B cell (primary cell): ENCODE measurements at regions not wholly inside any gene's neighbourhood (a gene's known extent, or its start where the extent isn't known, plus 50 kb on each side); places are given as distances from the start of the nearest gene placed in this dataset.

Experiments used
- ATAC-seq: fragments of 200-7000 bp; cut with Tn5 transposase; one replicate; pipeline ENCODE4 v1.10.0; 2021; ENCODE audit warnings: low read depth, mild to moderate bottlenecking, moderate number of reproducible peaks, moderate library complexity
- CTCF ChIA-PET: fragments of 350-600 bp; sonication (Branson Sonifier 250); formaldehyde crosslinking; loops from one replicate; lab custom pipeline; 2021; ENCODE audit warnings: antibody characterized with exemption, inconsistent platforms; lab: Charles Lee
- POLR2A ChIA-PET: fragments of 350-600 bp; sonication (Branson Sonifier 250); formaldehyde crosslinking; loops from one replicate; lab custom pipeline; 2021; ENCODE audit warnings: antibody characterized with exemption; lab: Charles Lee
- DNase-seq: peaks from one replicate; pipeline ENCODE4 v3.0.0; 2013
- H2AFZ ChIP-seq: 2 replicates; pipeline ENCODE4 v1.6.1; 2012; ENCODE audit warnings: mild to moderate bottlenecking, low read depth, low read length; ENCODE audit not compliant: insufficient read depth, poor library complexity, severe bottlenecking
- H3K27ac ChIP-seq, 2 donors: 1 replicate in 1 of 2; 2 replicates in 1 of 2; pipeline ENCODE4 v1.5.1; 2012 to 2013; ENCODE audit warnings: low read length in 2 of 2, mild to moderate bottlenecking in 2 of 2, moderate library complexity in 1 of 2
- H3K27me3 ChIP-seq, 4 experiments: fragments of 200-600 bp in 1 of 4; sonication (generic) in 1 of 4; replicated peaks in 1 of 4; 1 replicate in 2 of 4; 2 replicates in 2 of 4; pipeline versions ENCODE4 v1.6.1 to v1.7.0; 2013 to 2016; ENCODE audit warnings: low read length in 3 of 4, mild to moderate bottlenecking in 2 of 4, mixed read lengths in 1 of 4, moderate library complexity in 1 of 4; ENCODE audit not compliant: insufficient read depth in 4 of 4, control insufficient read depth in 3 of 4; ENCODE audit errors: control extremely low read depth in 1 of 4
- H3K36me3 ChIP-seq, 2 experiments: replicated peaks in 1 of 2; 1 replicate in 1 of 2; 2 replicates in 1 of 2; pipeline versions ENCODE4 v1.6.1 to v1.7.1; 2013; ENCODE audit warnings: low read length in 1 of 2; ENCODE audit not compliant: insufficient read depth in 2 of 2, control insufficient read depth in 1 of 2; ENCODE audit errors: control extremely low read depth in 1 of 2, extremely low read depth in 1 of 2
- H3K4me1 ChIP-seq, 2 donors: fragments of 200-600 bp in 1 of 2; sonication (generic) in 1 of 2; 1 replicate in 1 of 2; 2 replicates in 1 of 2; pipeline versions ENCODE4 v1.5.1 to v1.6.1; 2013 to 2017; ENCODE audit warnings: low read length in 2 of 2; ENCODE audit not compliant: control insufficient read depth in 2 of 2, insufficient read depth in 2 of 2
- H3K4me2 ChIP-seq: replicated peaks from 2 replicates; pipeline ENCODE3; 2012; ENCODE audit warnings: mild to moderate bottlenecking, low read depth, low read length; ENCODE audit not compliant: poor library complexity, severe bottlenecking
- H3K4me3 ChIP-seq, 5 experiments: fragments of 200-600 bp in 1 of 5; sonication (generic) in 1 of 5; 1 replicate in 3 of 5; 2 replicates in 2 of 5; pipeline versions ENCODE4 v1.5.1 to v1.7.0; 2011 to 2016; ENCODE audit warnings: low read length in 4 of 5, mild to moderate bottlenecking in 4 of 5, low read depth in 2 of 5, control low read depth in 1 of 5, moderate library complexity in 1 of 5; ENCODE audit not compliant: insufficient read depth in 1 of 5; ENCODE audit errors: control extremely low read depth in 1 of 5, extremely low read depth in 1 of 5
- H3K79me2 ChIP-seq: fragments of 200-600 bp; sonication (generic); one replicate; pipeline ENCODE4 v1.6.0; 2016; ENCODE audit warnings: low read length; ENCODE audit not compliant: control insufficient read depth, insufficient read depth
- H3K9ac ChIP-seq: fragments of 200-600 bp; sonication (generic); 2 replicates; pipeline ENCODE4 v1.6.1; 2017; ENCODE audit warnings: mild to moderate bottlenecking, low read length, moderate library complexity
- H3K9me3 ChIP-seq, 3 donors: one replicate each; pipeline versions ENCODE4 v1.6.1 to v1.7.1; 2013; ENCODE audit warnings: low read length in 2 of 3; ENCODE audit not compliant: control insufficient read depth in 2 of 3, insufficient read depth in 1 of 3; ENCODE audit errors: control extremely low read depth in 1 of 3
- H4K20me1 ChIP-seq: 2 replicates; pipeline ENCODE4 v1.6.0; 2012; ENCODE audit warnings: mild to moderate bottlenecking, low read length; ENCODE audit not compliant: insufficient read depth, control insufficient read depth, poor library complexity, severe bottlenecking
- H3K27ac Mint-ChIP-seq: one replicate; pipeline ENCODE4 v1.8.0; 2021; ENCODE audit warnings: mixed read lengths
- H3K27me3 Mint-ChIP-seq: one replicate; pipeline ENCODE4 v1.8.0; 2021; ENCODE audit warnings: mixed read lengths
- H3K4me1 Mint-ChIP-seq: one replicate; pipeline ENCODE4 v1.8.0; 2021; ENCODE audit warnings: mixed read lengths
- H3K4me3 Mint-ChIP-seq: one replicate; pipeline ENCODE4 v1.8.0; 2021; ENCODE audit warnings: mixed read lengths
- H3K9me3 Mint-ChIP-seq: one replicate; pipeline ENCODE4 v1.8.0; 2022; ENCODE audit warnings: mixed read lengths; ENCODE audit not compliant: insufficient read depth
- EZH2 ChIP-seq: IDR thresholded peaks from 2 replicates; pipeline ENCODE4 v1.6.1; 2012; ENCODE audit warnings: borderline replicate concordance, low read depth, mild to moderate bottlenecking, moderate library complexity, low read length; ENCODE audit not compliant: insufficient read depth, poor library complexity, severe bottlenecking
- WGBS: methylation state at CpG from one replicate; pipeline ENCODE4 v1.1.5; 2013; ENCODE audit warnings: missing lambda C conversion rate; ENCODE audit not compliant: insufficient coverage; 5-methylcytosine and 5-hydroxymethylcytosine counted together
- intact Hi-C: fragments of 100-400 bp; cut with micrococcal nuclease; formaldehyde crosslinking; loops from one replicate; pipeline ENCODE4 v1.10.0; 2022
- TF ChIP-seq, protein P1 (sequence below): fragments of 200-600 bp; IDR thresholded peaks from one replicate; pipeline ENCODE4 v1.8.0; 2022; ENCODE audit warnings: antibody characterized with exemption, mild to moderate bottlenecking

DNA sequence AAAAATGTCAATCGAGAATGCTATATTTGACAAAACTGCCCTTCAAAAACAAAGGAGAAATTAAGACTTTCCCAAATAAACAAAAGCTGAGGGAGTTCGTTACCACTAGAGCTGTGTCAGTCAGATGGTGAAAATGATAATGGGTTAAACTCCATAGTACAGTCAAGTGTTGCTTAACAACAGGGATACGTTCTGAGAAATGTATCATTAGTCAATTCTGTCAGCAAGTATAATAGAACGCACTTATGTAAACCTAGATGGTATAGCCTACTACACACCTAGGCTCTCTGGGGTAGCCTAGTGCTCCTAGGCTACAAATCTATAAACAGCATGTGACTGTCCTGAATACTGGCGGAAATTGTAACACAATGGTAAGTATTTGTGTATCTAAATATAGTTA, 138.7 kb downstream of the DRD1 start:
- no peak for ATAC-seq
- POLR2A ChIA-PET: no interaction called here
- H3K36me3 ChIP-seq: no peaks in the 10 kb centered on the region

DNA sequence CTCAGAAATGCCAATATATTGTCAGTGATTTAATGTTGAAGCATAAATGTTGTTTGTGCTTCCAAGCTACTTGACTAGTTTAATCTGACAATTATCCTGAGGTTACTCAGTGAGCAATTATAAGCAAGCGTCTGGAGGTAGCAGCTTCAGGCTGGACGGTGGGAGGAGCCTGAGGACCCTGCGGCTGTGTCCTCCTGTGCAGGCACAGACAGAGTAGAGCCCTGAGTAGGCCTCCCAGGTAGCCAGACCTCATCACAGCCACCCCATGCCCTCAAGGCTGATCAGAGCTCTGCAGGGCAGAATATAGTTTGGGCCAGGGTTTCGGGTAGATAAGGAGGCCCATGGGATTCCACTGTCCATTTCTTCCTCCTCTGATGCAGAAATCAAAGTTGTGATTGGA, 153.6 kb downstream of the DRD1 start:
- H3K4me1 Mint-ChIP-seq: no peaks in the 10 kb centered on the region
- ATAC-seq (no peak), DNase-seq (no peak)
- Histone ChIP-seq H2AFZ (no peak overlapping the region), H3K27ac (no peak overlapping the region), H3K4me2 (no peak overlapping the region), H3K36me3 (no peaks in the 10 kb centered on the region), H4K20me1 (no peaks in the 10 kb centered on the region), H3K9ac (no peak overlapping the region), H3K9me3 (peaks cover 0 to 2% (median 0%) of the 10 kb centered on the region in 3 donors), H3K4me1 (no peaks in the 10 kb centered on the region), H3K4me3 (no peak overlapping the region), H3K27me3 (no peaks in the 10 kb centered on the region), H3K79me2 (no peaks in the 10 kb centered on the region)
- H3K27ac Mint-ChIP-seq: no peak overlapping the region
- 79% methylated on average over 4 of the region's 4 CpGs for WGBS
- intact Hi-C loops: no loop called here
- ChIA-PET POLR2A (no interaction called here), CTCF (no interaction called here)
- TF ChIP-seq, protein P1, sequence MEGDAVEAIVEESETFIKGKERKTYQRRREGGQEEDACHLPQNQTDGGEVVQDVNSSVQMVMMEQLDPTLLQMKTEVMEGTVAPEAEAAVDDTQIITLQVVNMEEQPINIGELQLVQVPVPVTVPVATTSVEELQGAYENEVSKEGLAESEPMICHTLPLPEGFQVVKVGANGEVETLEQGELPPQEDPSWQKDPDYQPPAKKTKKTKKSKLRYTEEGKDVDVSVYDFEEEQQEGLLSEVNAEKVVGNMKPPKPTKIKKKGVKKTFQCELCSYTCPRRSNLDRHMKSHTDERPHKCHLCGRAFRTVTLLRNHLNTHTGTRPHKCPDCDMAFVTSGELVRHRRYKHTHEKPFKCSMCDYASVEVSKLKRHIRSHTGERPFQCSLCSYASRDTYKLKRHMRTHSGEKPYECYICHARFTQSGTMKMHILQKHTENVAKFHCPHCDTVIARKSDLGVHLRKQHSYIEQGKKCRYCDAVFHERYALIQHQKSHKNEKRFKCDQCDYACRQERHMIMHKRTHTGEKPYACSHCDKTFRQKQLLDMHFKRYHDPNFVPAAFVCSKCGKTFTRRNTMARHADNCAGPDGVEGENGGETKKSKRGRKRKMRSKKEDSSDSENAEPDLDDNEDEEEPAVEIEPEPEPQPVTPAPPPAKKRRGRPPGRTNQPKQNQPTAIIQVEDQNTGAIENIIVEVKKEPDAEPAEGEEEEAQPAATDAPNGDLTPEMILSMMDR: no peak
- no peak for TF ChIP-seq EZH2
- no peak overlapping the region for H3K4me3 Mint-ChIP-seq
- H3K9me3 Mint-ChIP-seq: peaks cover 6% of the 10 kb centered on the region
- peaks cover 2% of the 10 kb centered on the region for H3K27me3 Mint-ChIP-seq

More for the DNA sequence above, 138.7 kb downstream of the DRD1 start:
- CTCF ChIA-PET: no interaction called here
- TF ChIP-seq, protein P1: no peak
- TF ChIP-seq EZH2: no peak
- Histone ChIP-seq H3K4me3 (no peak overlapping the region), H3K4me1 (no peaks in the 10 kb centered on the region), H3K9ac (no peak overlapping the region), H3K79me2 (no peaks in the 10 kb centered on the region), H3K27ac (no peak overlapping the region), H3K9me3 (no peaks in the 10 kb centered on the region), H4K20me1 (no peaks in the 10 kb centered on the region), H3K4me2 (no peak overlapping the region), H2AFZ (no peak overlapping the region), H3K27me3 (no peaks in the 10 kb centered on the region)
- DNase-seq: no peak
- intact Hi-C loops: no loop called here
- Mint-ChIP-seq H3K9me3 (peaks cover 9% of the 10 kb centered on the region), H3K27ac (no peak overlapping the region), H3K4me3 (no peak overlapping the region), H3K4me1 (peaks cover 7% of the 10 kb centered on the region), H3K27me3 (no peaks in the 10 kb centered on the region)
- no CpG with 5 or more reads among the region's 5 CpGs for WGBS
